UCSD-AML1 (cell line): ENCODE measurements at regions not wholly inside any gene's neighbourhood (a gene's known extent, or its start where the extent isn't known, plus 50 kb on each side); places are given as distances from the start of the nearest gene placed in this dataset.
"Not testable (repeated sequence)": the region's sequence is repeated elsewhere in the genome, so short reads cannot be mapped to it uniquely, and the experiment has no call there.

Source experiments
- DNase-seq: peaks from one replicate; lab custom pipeline; 2025; ENCODE audit not compliant: unreplicated experiment; lab: John Stamatoyannopoulos, UW

GRCh38 chr1:10938741-10939417, 73.6 kb upstream of the TARDBP start:
- no peak for DNase-seq

GRCh38 chr1:10939654-10940450, 72.6 kb upstream of the TARDBP start:
- DNase-seq = peak; percentile 37

GRCh38 chr1:10940451-10940804, 72.0 kb upstream of the TARDBP start:
- no peak for DNase-seq

GRCh38 chr1:10940838-10941237, 71.6 kb upstream of the TARDBP start:
- DNase-seq = no peak

- DNase-seq = peak; percentile 59
These were observed 70.4 kb upstream of the TARDBP start for GRCh38 chr1:10941891-10942541.

- no peak for DNase-seq
These were observed 69.9 kb upstream of the TARDBP start for GRCh38 chr1:10942542-10942912.

- DNase-seq = no peak
These were observed 69.4 kb upstream of the TARDBP start for GRCh38 chr1:10943041-10943440.

GRCh38 chr1:10943991-10944730, 68.3 kb upstream of the TARDBP start:
- no peak for DNase-seq

- DNase-seq = no peak
These were observed 66.4 kb upstream of the TARDBP start for GRCh38 chr1:10945991-10946509.

GRCh38 chr1:10947181-10947580, 65.3 kb upstream of the TARDBP start:
- no peak for DNase-seq

- DNase-seq = no peak
These were observed 64.6 kb upstream of the TARDBP start for GRCh38 chr1:10947691-10948462.

- DNase-seq = no peak
These were observed 64.0 kb upstream of the TARDBP start for GRCh38 chr1:10948463-10948775.

GRCh38 chr1:10950316-10951172, 61.9 kb upstream of the TARDBP start:
- DNase-seq = no peak

GRCh38 chr1:10951298-10951697, 61.2 kb upstream of the TARDBP start:
- DNase-seq = not testable (repeated sequence)

- no peak for DNase-seq
These were observed 60.5 kb upstream of the TARDBP start for GRCh38 chr1:10951961-10952360.

GRCh38 chr1:10953505-10954193, 58.8 kb upstream of the TARDBP start:
- no peak for DNase-seq

GRCh38 chr1:10957133-10957532, 55.3 kb upstream of the TARDBP start:
- DNase-seq = no peak

- no peak for DNase-seq
These were observed 53.8 kb upstream of the TARDBP start for GRCh38 chr1:10958614-10959013.
